Right lobe of liver (tissue), 6 donors: ENCODE measurements at regions not wholly inside any gene's neighbourhood (a gene's known extent, or its start where the extent isn't known, plus 50 kb on each side); places are given as distances from the start of the nearest gene placed in this dataset.
"Not testable (repeated sequence)": the region's sequence is repeated elsewhere in the genome, so short reads cannot be mapped to it uniquely, and the experiment has no call there.

Experiments used
- ATAC-seq, 4 donors: fragments of 200-7000 bp; cut with Tn5 transposase; one replicate each; pipeline ENCODE4 v1.9.1; 2020; ENCODE audit warnings: mild to moderate bottlenecking in 4 of 4, moderate library complexity in 4 of 4
- DNase-seq, 3 donors: peaks; one replicate each; pipeline ENCODE4 v3.0.0-alpha.2; 2020
- H3K27ac ChIP-seq, 3 donors: fragments of 200-600 bp; one replicate each; pipeline ENCODE4 v1.8.0; 2022
- H3K27me3 ChIP-seq, 2 donors: fragments of 200-600 bp; one replicate each; pipeline ENCODE4 v1.8.0; 2022
- H3K36me3 ChIP-seq, 4 donors: fragments of 200-600 bp; sonication (generic) in 1 of 4; one replicate each; pipeline versions ENCODE4 v1.5.1 to v1.8.0; 2017 to 2022; ENCODE audit warnings: control low read depth in 1 of 4
- H3K4me1 ChIP-seq, 4 donors: fragments of 200-600 bp; sonication (generic) in 1 of 4; one replicate each; pipeline versions ENCODE4 v1.5.1 to v1.8.0; 2017 to 2022; ENCODE audit warnings: control low read depth in 1 of 4
- H3K4me3 ChIP-seq, 3 donors: fragments of 200-600 bp; one replicate each; pipeline ENCODE4 v1.8.0; 2022
- H3K9me3 ChIP-seq, 4 donors: fragments of 200-600 bp; sonication (generic) in 1 of 4; one replicate each; pipeline versions ENCODE4 v1.5.1 to v1.8.0; 2017 to 2022; ENCODE audit warnings: control low read depth in 1 of 4
- CTCF ChIP-seq, 4 donors: fragments of 200-600 bp in 3 of 4; fragments of 450-650 bp in 1 of 4; IDR thresholded peaks; one replicate each; pipeline versions ENCODE4 v1.5.1 to v1.8.0; 2016 to 2022; ENCODE audit warnings: antibody characterized with exemption in 4 of 4, mild to moderate bottlenecking in 2 of 4
- WGBS: methylation state at CpG from one replicate; pipeline ENCODE4 v1.1.6; 2018; ENCODE audit warnings: low coverage, low lambda C conversion rate; ENCODE audit not compliant: insufficient coverage; ENCODE audit errors: missing lambda C conversion rate; 5-methylcytosine and 5-hydroxymethylcytosine counted together
- intact Hi-C, 2 donors: fragments of 100-400 bp; cut with DNase I; formaldehyde crosslinking; loops; one replicate each; pipeline versions ENCODE4 v1.11.2 to v1.14.1; 2022
- donor health status: DM: no; HTN: yes; CAD: no.
- donor health status: DM: no; HTN: no; CAD: no.
- donor health status: DM: no; HTN: no; CAD: no.
- donor health status: DM: no; HTN: yes; CAD: no.
- donor health status: DM: no; HTN: yes; CAD: no.

- H3K27me3 ChIP-seq, DNase-seq, H3K27ac ChIP-seq, H3K36me3 ChIP-seq, H3K4me3 ChIP-seq, H3K9me3 ChIP-seq, ATAC-seq, intact Hi-C loops, H3K4me1 ChIP-seq: not testable (repeated sequence)
- WGBS, result 40% methylated on average over 4 of the region's 14 CpGs
Measured at GRCh38 chr14:106714446-106715428, 1188.4 kb downstream of the TMEM121 start.

DNA sequence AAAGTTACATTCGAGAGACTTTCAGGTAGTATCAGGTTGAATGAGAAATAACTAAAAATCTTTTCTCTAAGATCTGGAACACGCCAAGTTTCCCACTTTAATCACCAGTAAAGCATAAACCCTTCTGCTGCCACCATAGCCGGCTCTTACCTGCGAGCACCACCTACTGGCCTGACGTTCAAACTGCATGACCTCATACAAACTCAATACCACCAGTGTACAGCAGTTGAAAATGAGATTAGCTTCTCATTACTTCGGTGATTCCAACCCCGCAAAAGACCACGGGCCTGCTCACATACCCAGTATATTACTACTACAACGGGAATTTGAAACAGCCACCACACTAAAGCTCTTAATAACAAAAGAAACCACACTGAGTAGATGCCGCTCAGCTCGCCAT lies 1191.2 kb downstream of the TMEM121 start:
- 3% methylated on average over 6 of the region's 11 CpGs for WGBS
- peak in 2 of 4 donors; percentile 18 to 31 for TF ChIP-seq CTCF (IDR thresholded peaks at IDR 0.05)

GRCh38 chr14:106719880-106720279 lies 1193.5 kb downstream of the TMEM121 start:
- H3K4me1 ChIP-seq, H3K27me3 ChIP-seq, intact Hi-C loops, H3K4me3 ChIP-seq, H3K36me3 ChIP-seq, DNase-seq, H3K9me3 ChIP-seq, H3K27ac ChIP-seq, ATAC-seq: not testable (repeated sequence)
- no CpG with 5 or more reads among the region's 2 CpGs for WGBS

More for the DNA sequence above, 1191.2 kb downstream of the TMEM121 start:
- H3K4me1 ChIP-seq, H3K36me3 ChIP-seq, intact Hi-C loops, H3K4me3 ChIP-seq, H3K27ac ChIP-seq, DNase-seq, H3K27me3 ChIP-seq, H3K9me3 ChIP-seq: not testable (repeated sequence)
- ATAC-seq, result peak; percentile 67 to 91 (median 86)

DNA sequence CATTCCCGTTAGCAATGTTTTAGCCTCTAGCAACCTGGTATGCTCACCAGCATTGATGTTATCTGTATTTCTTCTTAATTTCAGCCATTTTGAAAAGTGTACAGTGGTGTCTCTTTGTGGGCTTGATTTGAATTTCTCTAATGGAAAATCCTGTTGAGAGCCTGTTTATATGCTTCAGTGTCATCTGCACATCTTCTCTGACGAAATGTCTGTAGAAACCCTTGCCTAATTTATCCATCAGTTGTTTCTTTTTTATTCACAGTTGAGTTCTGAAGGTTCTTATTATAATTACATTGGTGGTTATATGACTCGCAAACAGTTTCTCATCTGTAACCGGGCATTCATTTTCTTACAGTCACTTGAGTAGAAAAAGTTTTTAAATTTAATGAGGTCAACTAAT lies 1195.5 kb downstream of the TMEM121 start:
- intact Hi-C loops, H3K27me3 ChIP-seq, H3K4me3 ChIP-seq, H3K9me3 ChIP-seq, DNase-seq, H3K27ac ChIP-seq, ATAC-seq, H3K4me1 ChIP-seq, H3K36me3 ChIP-seq: not testable (repeated sequence)
- 52% methylated on average over 4 of the region's 4 CpGs for WGBS

GRCh38 chr14:106722813-106723687 lies 1196.7 kb downstream of the TMEM121 start:
- H3K36me3 ChIP-seq, intact Hi-C loops, H3K4me3 ChIP-seq, DNase-seq, H3K27ac ChIP-seq, H3K9me3 ChIP-seq, H3K27me3 ChIP-seq, ATAC-seq, H3K4me1 ChIP-seq: not testable (repeated sequence)
- 52% methylated on average over 3 of the region's 7 CpGs for WGBS

DNA sequence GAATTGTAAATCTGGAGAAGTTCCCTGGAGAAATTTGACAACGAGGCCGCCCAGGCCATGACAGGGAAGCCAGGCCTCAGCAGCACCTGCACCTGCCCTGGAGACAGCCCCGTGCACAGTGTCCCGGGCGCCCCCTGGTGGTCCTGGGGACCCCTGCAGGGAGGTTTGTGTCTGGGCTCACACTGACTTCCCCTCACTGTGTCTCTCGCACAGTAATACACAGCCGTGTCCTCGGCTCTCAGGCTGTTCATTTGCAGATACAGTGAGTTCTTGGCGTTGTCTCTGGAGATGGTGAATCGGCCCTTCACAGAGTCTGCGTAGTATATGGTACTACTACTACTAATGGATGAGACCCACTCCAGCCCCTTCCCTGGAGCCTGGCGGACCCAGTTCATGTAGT lies 1201.6 kb downstream of the TMEM121 start:
- H3K4me3 ChIP-seq, intact Hi-C loops, DNase-seq, H3K27ac ChIP-seq, H3K9me3 ChIP-seq, H3K27me3 ChIP-seq, H3K4me1 ChIP-seq, H3K36me3 ChIP-seq: not testable (repeated sequence)
- TF ChIP-seq CTCF (IDR thresholded peaks at IDR 0.05), result peak in 2 of 4 donors; percentile 34 to 36
- ATAC-seq, result peak in 1 of 4 donors; percentile 47
- WGBS, result no CpG with 5 or more reads among the region's 12 CpGs
